HG02610 (cell line): ENCODE measurements at regions not wholly inside any gene's neighbourhood (a gene's known extent, or its start where the extent isn't known, plus 50 kb on each side); places are given as distances from the start of the nearest gene placed in this dataset.
"Not testable (repeated sequence)": the region's sequence is repeated elsewhere in the genome, so short reads cannot be mapped to it uniquely, and the experiment has no call there.

ENCODE experiments used
- ATAC-seq: cut with Tn5 transposase; IDR thresholded peaks from one replicate; pipeline ENCODE4 v1.9.1; 2021; ENCODE audit warnings: mild to moderate bottlenecking, moderate library complexity; ENCODE audit not compliant: unreplicated experiment

- ATAC-seq = not testable (repeated sequence)
Measured at GRCh38 chr1:121048769-121049443, 135.2 kb downstream of the FAM72B start.

GRCh38 chr1:121050097-121050496 lies 134.0 kb downstream of the FAM72B start:
- ATAC-seq = not testable (repeated sequence)

- not testable (repeated sequence) for ATAC-seq
Measured at GRCh38 chr1:121051161-121051790, 132.9 kb downstream of the FAM72B start.

- ATAC-seq = not testable (repeated sequence)
Measured at GRCh38 chr1:121052081-121052660, 132.0 kb downstream of the FAM72B start.

- ATAC-seq = not testable (repeated sequence)
Measured at GRCh38 chr1:121054928-121055327, 129.2 kb downstream of the FAM72B start.

GRCh38 chr1:121066925-121067324 lies 117.2 kb downstream of the FAM72B start:
- not testable (repeated sequence) for ATAC-seq

GRCh38 chr1:121068738-121069499 lies 115.2 kb downstream of the FAM72B start:
- not testable (repeated sequence) for ATAC-seq

GRCh38 chr1:121073852-121074251 lies 110.3 kb downstream of the FAM72B start:
- ATAC-seq = not testable (repeated sequence)

GRCh38 chr1:121075254-121075805 lies 108.8 kb downstream of the FAM72B start:
- ATAC-seq = not testable (repeated sequence)

GRCh38 chr1:121076674-121077073 lies 107.5 kb downstream of the FAM72B start:
- ATAC-seq = peak; percentile 94

GRCh38 chr1:121079655-121080054 lies 104.5 kb downstream of the FAM72B start:
- ATAC-seq = not testable (repeated sequence)

GRCh38 chr1:121080197-121080903 lies 103.8 kb downstream of the FAM72B start:
- ATAC-seq = not testable (repeated sequence)

GRCh38 chr1:121080904-121081264 lies 103.3 kb downstream of the FAM72B start:
- not testable (repeated sequence) for ATAC-seq

GRCh38 chr1:121081625-121082199 lies 102.4 kb downstream of the FAM72B start:
- ATAC-seq = not testable (repeated sequence)

- not testable (repeated sequence) for ATAC-seq
Measured at GRCh38 chr1:121082995-121083394, 101.1 kb downstream of the FAM72B start.

GRCh38 chr1:121086249-121086648 lies 97.9 kb downstream of the FAM72B start:
- not testable (repeated sequence) for ATAC-seq

GRCh38 chr1:121087221-121087620 lies 96.9 kb downstream of the FAM72B start:
- ATAC-seq = not testable (repeated sequence)

GRCh38 chr1:121088568-121088967 lies 95.6 kb downstream of the FAM72B start:
- not testable (repeated sequence) for ATAC-seq

- not testable (repeated sequence) for ATAC-seq
Measured at GRCh38 chr1:121092329-121092968, 91.7 kb downstream of the FAM72B start.
